ENCODE measurements at regions not wholly inside any gene's neighbourhood (a gene's known extent, or its start where the extent isn't known, plus 50 kb on each side); places are given as distances from the start of the nearest gene placed in this dataset.
A peak's percentile ranks its signal among the peaks of the same experiment; 100 is the strongest.

DNA sequence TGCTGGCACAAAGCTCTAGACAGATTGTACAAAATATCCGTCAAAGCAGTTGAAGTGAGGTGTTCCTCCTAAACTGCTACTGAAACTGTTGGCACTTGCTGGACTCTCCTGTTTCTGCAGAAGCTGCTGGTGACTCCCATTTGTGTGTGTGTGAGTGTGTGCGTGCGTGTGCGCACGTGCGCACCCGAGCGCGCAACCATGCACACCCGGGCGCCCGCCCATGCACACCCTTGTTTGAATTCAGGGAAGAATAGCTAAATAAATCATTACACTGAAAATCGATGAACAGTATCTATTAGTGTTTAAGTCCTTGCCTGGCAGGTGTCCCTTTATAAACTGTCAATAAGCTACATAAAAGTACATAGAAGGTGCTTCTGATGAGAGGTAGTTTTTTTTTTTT lies 156.4 kb upstream of the B3GALT2 start:
- H3K36me3 Mint-ChIP-seq = peaks cover 0 to 8% (median 0%) of the 10 kb centered on the region in 3 donors
- Histone ChIP-seq H3K4me1 (ENCODE audit: insufficient read depth, low read length) (no peaks in the 10 kb centered on the region), H3K36me3 (ENCODE audit: insufficient read depth, low read length) (no peaks in the 10 kb centered on the region), H3K9me3 (ENCODE audit: low read length) (no peaks in the 10 kb centered on the region), H3K4me3 (ENCODE audit: low read length) (no peak overlapping the region), H3K27ac (ENCODE audit: low read depth, low read length) (no peak overlapping the region), H3K27me3 (ENCODE audit: insufficient read depth, low read length, poor library complexity, severe bottlenecking) (no peaks in the 10 kb centered on the region)
- H3K9me3 Mint-ChIP-seq = peaks cover 0 to 2% (median 0%) of the 10 kb centered on the region in 5 donors
- no peaks in the 10 kb centered on the region for H3K27me3 Mint-ChIP-seq
- ChIA-PET POLR2A (no interaction called here), CTCF (interaction anchor here (1.0 kb wide), 1 partner anchor 63 kb away, joined by 3 read pairs; no protein-coding TSS in a partner anchor)
- no peak overlapping the region for H3K27ac Mint-ChIP-seq
- DNase-seq = no peak
- H3K4me3 Mint-ChIP-seq = no peak overlapping the region
- H3K4me1 Mint-ChIP-seq = peaks cover 0 to 6% (median 0%) of the 10 kb centered on the region in 3 donors

GRCh38 chr1:193340331-193340730 lies 153.9 kb upstream of the B3GALT2 start:
- peaks cover 0 to 6% (median 0%) of the 10 kb centered on the region in 3 donors for H3K4me1 Mint-ChIP-seq
- H3K36me3 Mint-ChIP-seq = peaks cover 0 to 8% (median 0%) of the 10 kb centered on the region in 3 donors
- POLR2A ChIA-PET = no interaction called here
- Histone ChIP-seq H3K27me3 (ENCODE audit: insufficient read depth, low read length, poor library complexity, severe bottlenecking) (no peaks in the 10 kb centered on the region), H3K36me3 (ENCODE audit: insufficient read depth, low read length) (no peaks in the 10 kb centered on the region), H3K4me3 (ENCODE audit: low read length) (no peak overlapping the region), H3K27ac (ENCODE audit: low read depth, low read length) (no peak overlapping the region), H3K4me1 (ENCODE audit: insufficient read depth, low read length) (no peaks in the 10 kb centered on the region), H3K9me3 (ENCODE audit: low read length) (no peaks in the 10 kb centered on the region)
- no peaks in the 10 kb centered on the region for H3K9me3 Mint-ChIP-seq
- H3K4me3 Mint-ChIP-seq = no peak overlapping the region
- no peak for DNase-seq
- H3K27ac Mint-ChIP-seq = no peak overlapping the region
- no peaks in the 10 kb centered on the region for H3K27me3 Mint-ChIP-seq
- CTCF ChIA-PET = no interaction called here

GRCh38 chr1:193339401-193339800 lies 153.0 kb upstream of the B3GALT2 start:
- Mint-ChIP-seq H3K9me3 (peaks cover 0 to 5% (median 2%) of the 10 kb centered on the region in 5 donors), H3K27me3 (no peaks in the 10 kb centered on the region), H3K4me1 (peaks cover 0 to 6% (median 0%) of the 10 kb centered on the region in 3 donors), H3K27ac (no peak overlapping the region), H3K4me3 (no peak overlapping the region), H3K36me3 (peaks cover 0 to 10% (median 0%) of the 10 kb centered on the region in 3 donors)
- Histone ChIP-seq H3K4me1 (ENCODE audit: insufficient read depth, low read length) (no peaks in the 10 kb centered on the region), H3K4me3 (ENCODE audit: low read length) (no peak overlapping the region), H3K9me3 (ENCODE audit: low read length) (no peaks in the 10 kb centered on the region), H3K27ac (ENCODE audit: low read depth, low read length) (no peak overlapping the region), H3K27me3 (ENCODE audit: insufficient read depth, low read length, poor library complexity, severe bottlenecking) (no peaks in the 10 kb centered on the region), H3K36me3 (ENCODE audit: insufficient read depth, low read length) (no peaks in the 10 kb centered on the region)
- ChIA-PET POLR2A (no interaction called here), CTCF (no interaction called here)
- no peak for DNase-seq

- no peak overlapping the region for H3K4me3 Mint-ChIP-seq
- Histone ChIP-seq H3K27ac (ENCODE audit: low read depth, low read length) (no peak overlapping the region), H3K9me3 (ENCODE audit: low read length) (no peaks in the 10 kb centered on the region), H3K36me3 (ENCODE audit: insufficient read depth, low read length) (no peaks in the 10 kb centered on the region), H3K4me1 (ENCODE audit: insufficient read depth, low read length) (no peaks in the 10 kb centered on the region), H3K27me3 (ENCODE audit: insufficient read depth, low read length, poor library complexity, severe bottlenecking) (no peaks in the 10 kb centered on the region), H3K4me3 (ENCODE audit: low read length) (no peak overlapping the region)
- no peak overlapping the region for H3K27ac Mint-ChIP-seq
- POLR2A ChIA-PET = no interaction called here
- DNase-seq = no peak
- peaks cover 5 to 17% (median 13%) of the 10 kb centered on the region in 5 donors for H3K9me3 Mint-ChIP-seq
- peaks cover 0 to 6% (median 0%) of the 10 kb centered on the region in 3 donors for H3K4me1 Mint-ChIP-seq
- CTCF ChIA-PET = no interaction called here
- no peaks in the 10 kb centered on the region for H3K27me3 Mint-ChIP-seq
- peaks cover 2 to 19% (median 4%) of the 10 kb centered on the region in 3 donors for H3K36me3 Mint-ChIP-seq
Measured at GRCh38 chr1:193338194-193338593, 151.8 kb upstream of the B3GALT2 start.

- Histone ChIP-seq H3K36me3 (ENCODE audit: insufficient read depth, low read length) (no peaks in the 10 kb centered on the region), H3K27ac (ENCODE audit: low read depth, low read length) (no peak overlapping the region), H3K4me3 (ENCODE audit: low read length) (no peak overlapping the region), H3K9me3 (ENCODE audit: low read length) (no peaks in the 10 kb centered on the region), H3K4me1 (ENCODE audit: insufficient read depth, low read length) (no peaks in the 10 kb centered on the region), H3K27me3 (ENCODE audit: insufficient read depth, low read length, poor library complexity, severe bottlenecking) (no peaks in the 10 kb centered on the region)
- H3K27ac Mint-ChIP-seq = no peak overlapping the region
- H3K27me3 Mint-ChIP-seq = peaks cover 0 to under 1% of the 10 kb centered on the region in 2 donors
- H3K9me3 Mint-ChIP-seq = peaks cover 21 to 34% (median 25%) of the 10 kb centered on the region in 5 donors
- DNase-seq = no peak
- H3K36me3 Mint-ChIP-seq = peaks cover 4 to 34% (median 6%) of the 10 kb centered on the region in 3 donors
- peaks cover 0 to 6% (median 0%) of the 10 kb centered on the region in 3 donors for H3K4me1 Mint-ChIP-seq
- CTCF ChIA-PET = no interaction called here
- POLR2A ChIA-PET = no interaction called here
- H3K4me3 Mint-ChIP-seq = no peak overlapping the region
Measured at GRCh38 chr1:193335806-193336428, 149.5 kb upstream of the B3GALT2 start.

DNA sequence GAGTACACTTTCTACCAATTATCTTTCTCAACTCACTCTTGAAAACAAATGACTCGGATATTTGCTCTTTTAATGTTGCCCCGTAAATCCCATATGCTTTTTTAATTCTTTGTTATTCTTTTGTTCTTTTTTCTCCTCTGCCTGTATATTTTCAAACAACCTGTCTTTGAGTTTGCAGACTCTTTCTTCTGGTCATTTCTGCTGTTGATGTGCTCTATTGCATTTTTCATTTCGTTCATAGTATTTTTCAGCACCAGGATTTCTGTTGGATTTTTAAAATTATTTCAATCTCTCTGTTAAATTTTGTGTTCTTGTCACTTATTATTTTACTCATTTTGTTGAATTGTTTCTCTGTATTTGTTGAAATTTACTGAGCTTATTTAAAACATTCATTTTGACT lies 146.8 kb upstream of the B3GALT2 start:
- Mint-ChIP-seq H3K27ac (no peak overlapping the region), H3K4me1 (peaks cover 0 to 3% (median 0%) of the 10 kb centered on the region in 3 donors)
- no peaks in the 10 kb centered on the region for H3K36me3 ChIP-seq (ENCODE audit: insufficient read depth, low read length)

DNA sequence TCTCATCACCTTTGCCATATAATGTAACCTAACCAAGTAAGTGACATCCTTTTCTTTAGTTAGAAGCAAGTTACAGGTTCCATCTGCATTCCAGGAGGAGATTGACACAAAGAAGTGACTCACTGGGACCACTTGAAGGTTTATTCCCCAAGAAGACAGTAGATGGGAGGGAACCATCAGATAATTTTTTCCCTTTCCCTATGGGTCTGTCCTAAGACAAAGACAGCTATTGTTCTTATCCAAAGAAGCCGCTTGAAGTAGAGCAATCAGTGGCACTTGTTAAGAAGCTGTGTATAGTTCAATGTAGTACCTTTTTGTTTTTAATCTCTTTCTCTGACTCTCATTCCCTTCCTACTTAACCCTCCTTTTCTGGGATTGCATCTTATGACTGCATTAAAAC lies 139.9 kb upstream of the B3GALT2 start:
- H3K27me3 Mint-ChIP-seq = peaks cover 0 to 2% of the 10 kb centered on the region in 2 donors
- H3K4me1 ChIP-seq (ENCODE audit: insufficient read depth, low read length) = no peaks in the 10 kb centered on the region
- no peaks in the 10 kb centered on the region for H3K9me3 ChIP-seq (ENCODE audit: low read length)
- peaks cover 20 to 48% (median 28%) of the 10 kb centered on the region in 5 donors for H3K9me3 Mint-ChIP-seq
- H3K36me3 ChIP-seq (ENCODE audit: insufficient read depth, low read length) = no peaks in the 10 kb centered on the region
- no peak overlapping the region for H3K27ac ChIP-seq (ENCODE audit: low read depth, low read length)
- no peak overlapping the region for H3K27ac Mint-ChIP-seq
- H3K4me3 Mint-ChIP-seq = no peak overlapping the region
- H3K36me3 Mint-ChIP-seq = peaks cover 5 to 61% (median 8%) of the 10 kb centered on the region in 3 donors
- H3K4me3 ChIP-seq (ENCODE audit: low read length) = no peak overlapping the region
- ChIA-PET CTCF (no interaction called here), POLR2A (no interaction called here)
- DNase-seq = no peak
- no peaks in the 10 kb centered on the region for H3K27me3 ChIP-seq (ENCODE audit: insufficient read depth, low read length, poor library complexity, severe bottlenecking)
- no peaks in the 10 kb centered on the region for H3K4me1 Mint-ChIP-seq

More for the DNA sequence above, 146.8 kb upstream of the B3GALT2 start:
- DNase-seq = no peak
- CTCF ChIA-PET = no interaction called here
- peaks cover 35 to 54% (median 39%) of the 10 kb centered on the region in 5 donors for H3K9me3 Mint-ChIP-seq
- H3K27me3 Mint-ChIP-seq = peaks cover 0 to 2% of the 10 kb centered on the region in 2 donors
- Histone ChIP-seq H3K4me3 (ENCODE audit: low read length) (no peak overlapping the region), H3K4me1 (ENCODE audit: insufficient read depth, low read length) (no peaks in the 10 kb centered on the region), H3K9me3 (ENCODE audit: low read length) (no peaks in the 10 kb centered on the region), H3K27ac (ENCODE audit: low read depth, low read length) (no peak overlapping the region), H3K27me3 (ENCODE audit: insufficient read depth, low read length, poor library complexity, severe bottlenecking) (no peaks in the 10 kb centered on the region)
- POLR2A ChIA-PET = no interaction called here
- H3K4me3 Mint-ChIP-seq = no peak overlapping the region
- H3K36me3 Mint-ChIP-seq = peaks cover 10 to 58% (median 10%) of the 10 kb centered on the region in 3 donors

DNA sequence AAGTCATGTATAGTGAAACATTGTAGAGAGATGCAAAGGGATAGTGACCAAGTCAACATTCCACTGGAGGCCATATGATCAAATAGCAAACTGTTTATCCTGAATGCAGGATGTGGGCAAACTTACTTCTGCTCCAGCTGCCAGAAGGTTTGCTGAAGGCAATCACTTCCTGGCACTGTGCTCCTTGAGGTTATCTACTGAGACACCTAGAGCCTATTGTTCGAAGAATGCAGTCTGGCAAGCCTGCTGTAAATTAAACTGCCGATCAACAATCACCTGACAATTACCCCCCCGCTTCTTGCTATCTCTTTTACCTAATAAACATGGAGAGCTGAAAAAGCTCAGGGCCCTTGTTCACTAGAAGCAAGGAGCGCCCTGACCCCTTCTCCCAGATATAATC lies 139.4 kb upstream of the B3GALT2 start:
- POLR2A ChIA-PET = no interaction called here
- no peaks in the 10 kb centered on the region for H3K4me1 Mint-ChIP-seq
- peak overlapping the region in 1 of 8 donors; percentile 14 for H3K27ac Mint-ChIP-seq
- Histone ChIP-seq H3K36me3 (ENCODE audit: insufficient read depth, low read length) (no peaks in the 10 kb centered on the region), H3K4me1 (ENCODE audit: insufficient read depth, low read length) (no peaks in the 10 kb centered on the region), H3K27ac (ENCODE audit: low read depth, low read length) (no peak overlapping the region), H3K27me3 (ENCODE audit: insufficient read depth, low read length, poor library complexity, severe bottlenecking) (no peaks in the 10 kb centered on the region), H3K9me3 (ENCODE audit: low read length) (no peaks in the 10 kb centered on the region), H3K4me3 (ENCODE audit: low read length) (no peak overlapping the region)
- no peak for DNase-seq
- H3K27me3 Mint-ChIP-seq = no peaks in the 10 kb centered on the region
- peaks cover 4 to 60% (median 8%) of the 10 kb centered on the region in 3 donors for H3K36me3 Mint-ChIP-seq
- CTCF ChIA-PET = no interaction called here
- H3K4me3 Mint-ChIP-seq = no peak overlapping the region
- H3K9me3 Mint-ChIP-seq = peaks cover 18 to 45% (median 25%) of the 10 kb centered on the region in 5 donors
